NCI-H748 (cell line): ENCODE measurements at regions not wholly inside any gene's neighbourhood (a gene's known extent, or its start where the extent isn't known, plus 50 kb on each side); places are given as distances from the start of the nearest gene placed in this dataset.

Experiments
- DNase-seq: peaks from one replicate; lab custom pipeline; 2025; ENCODE audit not compliant: unreplicated experiment; lab: John Stamatoyannopoulos, UW

DNA sequence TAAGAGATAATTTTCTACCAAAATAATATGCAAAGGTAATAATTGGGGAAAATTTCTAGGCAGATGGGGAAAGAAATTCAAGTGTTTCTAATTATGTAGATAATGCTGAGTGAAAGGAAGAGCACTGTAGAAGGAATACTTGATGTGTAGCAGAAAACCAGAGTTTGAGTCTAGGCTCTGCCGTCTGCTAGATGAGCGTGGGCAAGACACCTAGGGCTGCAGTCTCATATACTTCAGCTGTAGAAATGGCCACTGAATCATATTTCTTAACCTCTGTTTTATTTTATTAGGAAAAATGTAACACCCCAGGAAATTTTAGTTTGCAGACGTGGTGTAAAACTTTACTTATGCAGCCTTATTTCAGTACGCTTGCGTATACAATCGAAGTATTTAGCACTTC, 59.8 kb upstream of the SLC38A2 start:
- DNase-seq: no peak

DNA sequence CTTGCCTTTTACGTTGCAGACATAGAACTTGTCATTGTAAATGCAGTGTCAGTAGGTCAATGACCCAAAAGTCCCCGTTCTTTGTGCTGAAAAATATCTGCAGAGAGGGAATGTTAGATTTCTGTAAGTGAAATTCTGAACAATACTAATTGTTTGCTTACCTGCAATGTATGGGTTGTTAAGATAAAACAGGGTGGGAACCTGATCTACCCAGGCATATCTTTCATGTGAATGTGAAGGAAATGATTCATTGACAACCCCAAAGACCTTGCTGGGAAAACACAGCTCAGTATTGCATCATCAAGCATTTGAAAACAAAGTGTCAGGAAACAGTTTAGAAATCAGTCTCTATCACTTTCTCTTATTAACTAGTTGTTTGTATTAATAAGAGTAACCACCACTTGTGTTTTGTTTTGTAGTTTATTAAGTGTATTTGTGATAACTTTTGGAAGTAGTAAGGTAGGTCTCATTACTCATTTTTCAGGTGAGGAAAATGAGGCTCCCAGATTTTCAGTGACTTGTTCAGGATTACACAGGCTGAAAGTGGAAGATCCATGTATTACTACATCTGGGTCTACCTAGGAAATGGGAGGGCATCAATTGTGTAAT, 57.9 kb upstream of the SLC38A2 start:
- peak; percentile 37 for DNase-seq
